ENCODE measurements at regions not wholly inside any gene's neighbourhood (a gene's known extent, or its start where the extent isn't known, plus 50 kb on each side); places are given as distances from the start of the nearest gene placed in this dataset.

DNA sequence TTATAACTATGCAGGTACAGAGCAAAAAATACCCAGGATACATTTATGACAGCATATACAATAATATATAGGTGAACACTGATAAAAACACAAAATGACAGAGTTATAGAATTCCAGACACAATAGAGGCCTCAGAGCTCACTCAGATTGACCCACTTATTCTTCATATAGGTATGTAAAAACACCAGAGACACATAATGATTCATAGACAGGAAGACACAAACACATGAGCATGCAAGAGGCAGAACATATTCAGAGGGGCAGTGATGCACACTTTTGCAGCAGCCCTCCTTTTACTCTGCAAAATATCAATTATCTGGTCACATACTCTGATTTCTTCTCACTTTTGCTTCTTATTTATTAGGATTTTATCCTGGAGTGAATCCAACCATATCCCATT lies 633.3 kb upstream of the ACVR2A start:
- intact Hi-C loops (cut with DNase I), result no loop called here
- no peak for ATAC-seq

DNA sequence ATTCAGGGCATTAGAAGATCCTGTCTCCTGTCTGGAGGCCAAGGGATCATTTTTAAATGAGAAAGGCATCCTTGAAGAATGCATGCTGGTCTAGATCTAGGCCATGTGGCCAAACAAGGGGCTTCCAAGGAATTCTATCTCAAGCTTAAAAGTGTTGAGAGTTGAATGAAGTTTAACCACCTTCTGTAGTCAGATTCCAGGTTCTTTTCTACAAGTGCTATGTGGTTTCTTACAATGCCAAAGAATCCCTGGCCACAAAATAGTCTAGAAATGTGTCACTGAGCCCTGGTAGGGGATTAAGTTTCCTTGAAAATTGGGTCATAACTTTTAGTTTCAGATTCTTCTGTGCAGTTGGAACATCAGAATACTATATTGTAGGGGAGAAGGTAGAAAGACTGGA lies 640.7 kb upstream of the ACVR2A start:
- TF ChIP-seq, protein P1, sequence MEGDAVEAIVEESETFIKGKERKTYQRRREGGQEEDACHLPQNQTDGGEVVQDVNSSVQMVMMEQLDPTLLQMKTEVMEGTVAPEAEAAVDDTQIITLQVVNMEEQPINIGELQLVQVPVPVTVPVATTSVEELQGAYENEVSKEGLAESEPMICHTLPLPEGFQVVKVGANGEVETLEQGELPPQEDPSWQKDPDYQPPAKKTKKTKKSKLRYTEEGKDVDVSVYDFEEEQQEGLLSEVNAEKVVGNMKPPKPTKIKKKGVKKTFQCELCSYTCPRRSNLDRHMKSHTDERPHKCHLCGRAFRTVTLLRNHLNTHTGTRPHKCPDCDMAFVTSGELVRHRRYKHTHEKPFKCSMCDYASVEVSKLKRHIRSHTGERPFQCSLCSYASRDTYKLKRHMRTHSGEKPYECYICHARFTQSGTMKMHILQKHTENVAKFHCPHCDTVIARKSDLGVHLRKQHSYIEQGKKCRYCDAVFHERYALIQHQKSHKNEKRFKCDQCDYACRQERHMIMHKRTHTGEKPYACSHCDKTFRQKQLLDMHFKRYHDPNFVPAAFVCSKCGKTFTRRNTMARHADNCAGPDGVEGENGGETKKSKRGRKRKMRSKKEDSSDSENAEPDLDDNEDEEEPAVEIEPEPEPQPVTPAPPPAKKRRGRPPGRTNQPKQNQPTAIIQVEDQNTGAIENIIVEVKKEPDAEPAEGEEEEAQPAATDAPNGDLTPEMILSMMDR (IDR thresholded peaks at IDR 0.05), result no peak
- intact Hi-C loops (cut with DNase I), result no loop called here
- DNase-seq, result no peak
- no peaks in the 10 kb centered on the region for H3K4me1 ChIP-seq
- H3K4me3 ChIP-seq, result no peak overlapping the region
- H3K27ac ChIP-seq, result no peak overlapping the region
- peak in 1 of 4 donors; percentile 64 for ATAC-seq
- no peaks in the 10 kb centered on the region for H3K9me3 ChIP-seq
- H3K27me3 ChIP-seq (ENCODE audit: insufficient read depth in 3 of 3, low read length in 2 of 3), result no peaks in the 10 kb centered on the region
- no peaks in the 10 kb centered on the region for H3K36me3 ChIP-seq (ENCODE audit: insufficient read depth in 1 of 2, low read depth in 1 of 2)

More for the DNA sequence above, 633.3 kb upstream of the ACVR2A start:
- H3K4me3 ChIP-seq, result no peak overlapping the region
- H3K27ac ChIP-seq, result no peak overlapping the region
- H3K9me3 ChIP-seq, result peaks cover 6% of the 10 kb centered on the region
- H3K4me1 ChIP-seq, result peaks cover 9% of the 10 kb centered on the region
- no peak for DNase-seq
- TF ChIP-seq, protein P1 (IDR thresholded peaks at IDR 0.05), result no peak
- no peaks in the 10 kb centered on the region for H3K27me3 ChIP-seq (ENCODE audit: insufficient read depth in 3 of 3, low read length in 2 of 3)
- no peaks in the 10 kb centered on the region for H3K36me3 ChIP-seq (ENCODE audit: insufficient read depth in 1 of 2, low read depth in 1 of 2)

DNA sequence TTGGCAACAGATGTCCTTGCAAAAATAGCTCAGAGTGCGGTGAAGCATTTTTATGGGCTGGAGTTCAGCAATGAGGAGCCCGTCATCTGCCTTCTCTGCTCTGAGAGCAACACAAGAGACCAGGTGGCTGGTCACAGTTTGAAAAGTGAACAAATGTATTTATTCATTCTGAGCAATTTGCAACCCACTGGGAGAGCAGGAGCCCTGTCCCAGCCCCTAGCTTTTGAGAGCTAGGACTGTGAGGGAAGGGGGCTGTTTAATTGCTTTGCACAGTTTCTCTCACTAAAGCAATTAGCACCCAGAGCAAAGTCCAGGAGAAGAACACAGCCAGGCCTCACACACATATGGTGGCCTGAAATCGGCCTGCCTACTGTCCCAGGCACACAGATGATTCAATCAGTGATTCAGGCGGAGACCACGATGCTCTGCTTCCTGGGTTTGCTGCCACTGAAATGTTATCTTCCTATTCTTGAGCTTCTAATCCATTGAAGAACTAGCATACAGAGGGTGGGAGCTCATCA lies 646.1 kb upstream of the ACVR2A start:
- H3K4me3 ChIP-seq, result no peak overlapping the region
- no peaks in the 10 kb centered on the region for H3K36me3 ChIP-seq (ENCODE audit: insufficient read depth in 1 of 2, low read depth in 1 of 2)
- H3K27me3 ChIP-seq (ENCODE audit: insufficient read depth in 3 of 3, low read length in 2 of 3), result no peaks in the 10 kb centered on the region
- ATAC-seq (no peak), DNase-seq (no peak)
- no peaks in the 10 kb centered on the region for H3K9me3 ChIP-seq
- WGBS, 3 donors, result 38 to 58% (median 42%) methylated on average over 5 of the region's 5 CpGs
- no peaks in the 10 kb centered on the region for H3K4me1 ChIP-seq
- intact Hi-C loops (cut with DNase I), result no loop called here
- H3K27ac ChIP-seq, result no peak overlapping the region
- TF ChIP-seq, protein P1 (IDR thresholded peaks at IDR 0.05), result no peak

DNA sequence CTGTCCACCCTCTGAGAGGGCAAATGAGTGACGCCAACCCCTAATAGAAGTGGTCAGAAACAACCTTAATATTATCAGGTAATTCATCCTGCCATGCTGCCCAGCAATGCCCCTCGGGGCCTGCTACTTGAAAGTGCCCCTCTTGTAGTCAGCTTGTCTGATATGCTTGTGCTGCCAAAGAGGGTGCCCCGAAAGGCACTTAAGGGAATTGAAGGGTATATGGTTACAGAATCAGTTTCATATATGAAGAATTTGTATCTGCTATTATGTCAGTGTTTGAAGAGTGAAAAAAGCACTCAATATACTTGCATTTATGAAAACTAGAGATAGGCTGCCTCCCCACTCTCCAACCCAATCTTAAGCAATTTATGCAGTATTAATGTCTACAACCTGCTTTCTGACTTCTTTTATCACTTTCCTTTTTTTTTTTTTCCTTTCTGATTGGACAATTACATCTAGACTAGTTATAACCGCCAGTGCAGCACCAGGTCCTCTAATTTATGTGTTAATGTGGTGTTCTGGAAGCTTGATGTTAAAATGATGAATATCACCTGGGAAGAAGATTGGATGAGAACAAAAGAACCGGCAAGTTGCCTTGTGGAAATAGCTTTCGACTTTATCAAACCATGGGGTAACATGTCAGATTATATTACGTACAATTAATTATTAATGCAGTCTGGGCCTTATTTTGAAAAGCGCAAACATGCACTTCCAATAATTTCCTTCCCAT lies 646.9 kb upstream of the ACVR2A start:
- 69 to 81% (median 70%) methylated on average over 8 of the region's 8 CpGs for WGBS, 3 donors
- TF ChIP-seq, protein P1 (IDR thresholded peaks at IDR 0.05), result no peak
- no peaks in the 10 kb centered on the region for H3K9me3 ChIP-seq
- no peak overlapping the region for H3K27ac ChIP-seq
- no peak overlapping the region for H3K4me3 ChIP-seq
- intact Hi-C loops (cut with DNase I), result no loop called here
- ATAC-seq, result no peak
- DNase-seq, result no peak
- no peaks in the 10 kb centered on the region for H3K36me3 ChIP-seq (ENCODE audit: insufficient read depth in 1 of 2, low read depth in 1 of 2)
- no peaks in the 10 kb centered on the region for H3K4me1 ChIP-seq
- H3K27me3 ChIP-seq (ENCODE audit: insufficient read depth in 3 of 3, low read length in 2 of 3), result no peaks in the 10 kb centered on the region

DNA sequence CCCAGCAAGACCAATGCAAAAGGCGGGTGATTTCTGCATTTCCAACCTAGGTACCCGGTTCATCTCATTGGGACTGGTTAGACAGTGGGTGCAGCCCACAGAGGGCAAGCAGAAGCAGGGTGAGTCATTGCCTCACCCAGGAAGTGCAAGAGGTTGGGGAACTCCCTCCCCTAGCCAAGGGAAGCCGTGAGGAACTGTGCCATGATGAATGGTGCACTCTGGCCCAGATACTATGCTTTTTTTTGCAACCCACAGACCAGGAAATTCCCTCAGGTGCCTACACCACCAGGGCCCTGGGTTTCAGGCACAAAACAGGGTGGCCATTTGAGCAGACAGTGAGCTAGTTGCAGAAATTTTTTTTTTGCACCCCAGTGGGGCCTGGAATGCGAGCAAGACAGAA lies 662.6 kb upstream of the ACVR2A start:
- TF ChIP-seq, protein P1 (IDR thresholded peaks at IDR 0.05), result no peak
- Histone ChIP-seq H3K9me3 (no peaks in the 10 kb centered on the region), H3K27ac (no peak overlapping the region), H3K27me3 (ENCODE audit: insufficient read depth in 3 of 3, low read length in 2 of 3) (no peaks in the 10 kb centered on the region), H3K36me3 (ENCODE audit: insufficient read depth in 1 of 2, low read depth in 1 of 2) (no peaks in the 10 kb centered on the region), H3K4me1 (no peaks in the 10 kb centered on the region), H3K4me3 (no peak overlapping the region)
- DNase-seq, result no peak
- ATAC-seq, result no peak
- 80 to 85% (median 81%) methylated on average over 4 of the region's 4 CpGs for WGBS, 3 donors
- intact Hi-C loops (cut with DNase I), result no loop called here

All from psoas muscle (tissue), 7 donors.